ENCODE measurements at regions not wholly inside any gene's neighbourhood (a gene's known extent, or its start where the extent isn't known, plus 50 kb on each side); places are given as distances from the start of the nearest gene placed in this dataset.

DNA sequence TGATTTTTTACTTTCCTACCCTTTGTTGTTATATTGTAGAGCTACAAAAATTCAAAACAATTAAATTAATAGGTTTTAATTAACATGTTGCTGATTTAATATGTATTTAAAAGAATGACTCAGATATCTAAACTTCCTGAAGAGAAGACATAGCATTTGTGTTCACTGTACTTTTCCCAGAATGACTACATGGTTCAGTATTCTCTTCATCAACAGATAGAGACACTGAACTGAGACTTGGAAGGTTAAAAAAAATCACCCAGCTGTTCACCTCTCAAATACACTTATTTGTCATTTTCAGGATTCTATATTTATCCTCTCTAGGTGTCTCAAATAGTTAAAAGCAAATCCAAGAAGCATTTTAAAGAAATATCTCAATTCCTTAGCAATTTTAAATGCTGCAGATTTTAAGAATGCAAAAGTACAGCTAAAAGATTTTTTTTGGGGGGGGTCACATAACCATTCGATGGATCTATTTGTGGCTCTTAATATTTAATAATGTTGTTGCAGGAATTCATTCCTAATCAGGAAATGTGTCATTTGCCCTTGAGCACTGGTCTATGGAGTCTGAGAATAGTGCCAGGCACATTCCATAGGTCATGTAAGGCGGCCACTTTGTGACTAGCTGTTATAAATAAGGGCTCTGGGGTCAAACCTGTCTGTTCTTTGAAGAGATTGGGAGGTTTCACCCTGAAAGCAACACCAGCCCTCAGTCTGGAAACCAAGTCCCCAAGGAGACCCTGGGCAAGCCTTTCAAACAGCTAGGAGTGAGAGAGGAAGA is 463.1 kb downstream of the NR2F1-AS1 start:
- no peaks in the 10 kb centered on the region for H3K4me1 ChIP-seq (ENCODE audit: insufficient read depth, low read length, poor library complexity, severe bottlenecking)
- no peak overlapping the region for H3K4me3 ChIP-seq (ENCODE audit: low read length, poor library complexity, severe bottlenecking)
- no peak for TF ChIP-seq EZH2phosphoT487 (IDR thresholded peaks at IDR 0.05; ENCODE audit: borderline replicate concordance)
- TF ChIP-seq, protein P1, sequence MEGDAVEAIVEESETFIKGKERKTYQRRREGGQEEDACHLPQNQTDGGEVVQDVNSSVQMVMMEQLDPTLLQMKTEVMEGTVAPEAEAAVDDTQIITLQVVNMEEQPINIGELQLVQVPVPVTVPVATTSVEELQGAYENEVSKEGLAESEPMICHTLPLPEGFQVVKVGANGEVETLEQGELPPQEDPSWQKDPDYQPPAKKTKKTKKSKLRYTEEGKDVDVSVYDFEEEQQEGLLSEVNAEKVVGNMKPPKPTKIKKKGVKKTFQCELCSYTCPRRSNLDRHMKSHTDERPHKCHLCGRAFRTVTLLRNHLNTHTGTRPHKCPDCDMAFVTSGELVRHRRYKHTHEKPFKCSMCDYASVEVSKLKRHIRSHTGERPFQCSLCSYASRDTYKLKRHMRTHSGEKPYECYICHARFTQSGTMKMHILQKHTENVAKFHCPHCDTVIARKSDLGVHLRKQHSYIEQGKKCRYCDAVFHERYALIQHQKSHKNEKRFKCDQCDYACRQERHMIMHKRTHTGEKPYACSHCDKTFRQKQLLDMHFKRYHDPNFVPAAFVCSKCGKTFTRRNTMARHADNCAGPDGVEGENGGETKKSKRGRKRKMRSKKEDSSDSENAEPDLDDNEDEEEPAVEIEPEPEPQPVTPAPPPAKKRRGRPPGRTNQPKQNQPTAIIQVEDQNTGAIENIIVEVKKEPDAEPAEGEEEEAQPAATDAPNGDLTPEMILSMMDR (conservative IDR thresholded peaks at IDR 0.05; ENCODE audit: low read length) = no peak
- no peaks in the 10 kb centered on the region for H3K36me3 ChIP-seq (ENCODE audit: insufficient read depth, low read length)
- H3K9me3 ChIP-seq (ENCODE audit: insufficient read depth, low read depth, low read length) = no peaks in the 10 kb centered on the region
- no peak overlapping the region for H2AFZ ChIP-seq (ENCODE audit: low read length)
- H3K9me2 ChIP-seq (replicated peaks; ENCODE audit: low read depth, low read length) = no peaks in the 10 kb centered on the region
- H3F3A ChIP-seq (ENCODE audit: low read depth) = no peaks in the 10 kb centered on the region
- H3K4me2 ChIP-seq (ENCODE audit: low read depth, low read length, poor library complexity, severe bottlenecking) = no peak overlapping the region
- no peaks in the 10 kb centered on the region for H3K27me3 ChIP-seq (ENCODE audit: insufficient read depth, low read length, poor library complexity, severe bottlenecking)
- H4K20me1 ChIP-seq (ENCODE audit: insufficient read depth, low read length, poor library complexity, severe bottlenecking) = no peaks in the 10 kb centered on the region
- H3K79me2 ChIP-seq (ENCODE audit: insufficient read depth, low read length) = no peaks in the 10 kb centered on the region
- no peak overlapping the region for H3K9ac ChIP-seq (ENCODE audit: low read depth, low read length, poor library complexity, severe bottlenecking)

DNA sequence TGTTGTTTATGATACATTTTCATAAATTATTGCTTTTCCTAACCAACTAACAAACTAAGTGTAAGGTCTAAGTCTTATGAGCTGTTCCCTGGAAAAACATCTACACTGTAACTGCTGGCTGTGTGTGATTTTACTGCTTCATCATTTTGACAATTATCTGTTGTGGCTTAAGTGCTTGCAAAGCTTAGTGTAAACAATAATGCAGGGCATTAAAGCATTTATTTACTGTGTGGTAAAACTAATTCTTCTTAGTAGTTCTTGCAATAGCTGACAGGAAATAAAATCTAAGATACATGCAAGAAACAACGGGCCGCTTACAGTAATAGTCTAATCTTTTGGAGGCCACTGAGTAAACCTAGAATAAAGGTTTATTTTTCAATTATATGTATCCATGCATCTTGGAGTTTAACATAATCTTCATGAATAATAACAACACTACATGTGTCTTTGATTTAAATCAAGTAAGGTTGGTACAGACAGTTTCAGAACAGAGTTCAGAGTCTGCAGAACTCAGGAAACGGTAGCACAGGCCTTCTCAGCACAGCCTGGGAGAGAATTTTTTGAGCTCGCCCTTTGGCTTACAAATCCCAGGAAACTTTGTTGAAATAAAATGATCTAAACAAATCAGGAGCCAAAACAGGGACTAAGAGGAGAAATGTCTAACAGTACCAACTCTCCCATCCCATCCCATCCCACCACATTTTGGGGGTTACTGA is 473.1 kb downstream of the NR2F1-AS1 start:
- Histone ChIP-seq H3K9me3 (ENCODE audit: insufficient read depth, low read depth, low read length) (no peaks in the 10 kb centered on the region), H3K4me3 (ENCODE audit: low read length, poor library complexity, severe bottlenecking) (no peak overlapping the region), H3K4me2 (ENCODE audit: low read depth, low read length, poor library complexity, severe bottlenecking) (no peak overlapping the region), H3K27me3 (ENCODE audit: insufficient read depth, low read length, poor library complexity, severe bottlenecking) (no peaks in the 10 kb centered on the region), H3K9ac (ENCODE audit: low read depth, low read length, poor library complexity, severe bottlenecking) (no peak overlapping the region), H3K79me2 (ENCODE audit: insufficient read depth, low read length) (no peaks in the 10 kb centered on the region), H2AFZ (ENCODE audit: low read length) (no peak overlapping the region), H3F3A (ENCODE audit: low read depth) (no peaks in the 10 kb centered on the region), H4K20me1 (ENCODE audit: insufficient read depth, low read length, poor library complexity, severe bottlenecking) (no peaks in the 10 kb centered on the region), H3K36me3 (ENCODE audit: insufficient read depth, low read length) (no peaks in the 10 kb centered on the region), H3K4me1 (ENCODE audit: insufficient read depth, low read length, poor library complexity, severe bottlenecking) (no peaks in the 10 kb centered on the region), H3K9me2 (replicated peaks; ENCODE audit: low read depth, low read length) (no peaks in the 10 kb centered on the region)
- TF ChIP-seq, protein P1 (conservative IDR thresholded peaks at IDR 0.05; ENCODE audit: low read length) = no peak
- TF ChIP-seq EZH2phosphoT487 (IDR thresholded peaks at IDR 0.05; ENCODE audit: borderline replicate concordance) = no peak

DNA sequence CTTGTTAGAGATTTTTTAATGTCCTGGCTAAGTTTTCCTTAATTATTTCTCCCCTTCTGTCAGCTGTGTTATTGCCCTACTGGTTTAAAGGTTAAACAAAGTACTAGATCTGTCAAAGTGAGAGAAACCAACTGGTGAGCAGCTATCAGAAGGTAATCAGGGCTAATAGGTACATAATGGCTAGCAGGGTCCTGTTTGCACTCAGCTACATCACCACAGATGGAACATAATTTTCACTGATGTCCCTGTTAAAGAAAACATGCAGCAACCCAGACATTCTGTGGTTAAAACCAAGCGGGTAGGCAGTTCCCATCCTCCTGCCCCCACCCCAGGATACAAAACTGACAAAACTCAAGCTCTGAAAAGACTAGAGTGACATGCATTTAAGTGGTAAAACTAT is 473.9 kb downstream of the NR2F1-AS1 start:
- no peaks in the 10 kb centered on the region for H4K20me1 ChIP-seq (ENCODE audit: insufficient read depth, low read length, poor library complexity, severe bottlenecking)
- TF ChIP-seq, protein P1 (conservative IDR thresholded peaks at IDR 0.05; ENCODE audit: low read length) = no peak
- no peak for TF ChIP-seq EZH2phosphoT487 (IDR thresholded peaks at IDR 0.05; ENCODE audit: borderline replicate concordance)
- H3K4me1 ChIP-seq (ENCODE audit: insufficient read depth, low read length, poor library complexity, severe bottlenecking) = no peaks in the 10 kb centered on the region
- H3K4me3 ChIP-seq (ENCODE audit: low read length, poor library complexity, severe bottlenecking) = no peak overlapping the region
- H3K36me3 ChIP-seq (ENCODE audit: insufficient read depth, low read length) = no peaks in the 10 kb centered on the region
- H3K9ac ChIP-seq (ENCODE audit: low read depth, low read length, poor library complexity, severe bottlenecking) = no peak overlapping the region
- H3K4me2 ChIP-seq (ENCODE audit: low read depth, low read length, poor library complexity, severe bottlenecking) = no peak overlapping the region
- H3K9me3 ChIP-seq (ENCODE audit: insufficient read depth, low read depth, low read length) = no peaks in the 10 kb centered on the region
- no peak overlapping the region for H2AFZ ChIP-seq (ENCODE audit: low read length)
- H3K27me3 ChIP-seq (ENCODE audit: insufficient read depth, low read length, poor library complexity, severe bottlenecking) = no peaks in the 10 kb centered on the region
- H3F3A ChIP-seq (ENCODE audit: low read depth) = no peaks in the 10 kb centered on the region
- H3K9me2 ChIP-seq (replicated peaks; ENCODE audit: low read depth, low read length) = no peaks in the 10 kb centered on the region
- H3K79me2 ChIP-seq (ENCODE audit: insufficient read depth, low read length) = no peaks in the 10 kb centered on the region

All from Loucy (cell line).